ENCODE measurements at regions not wholly inside any gene's neighbourhood (a gene's known extent, or its start where the extent isn't known, plus 50 kb on each side); places are given as distances from the start of the nearest gene placed in this dataset.
"Not testable (repeated sequence)": the region's sequence is repeated elsewhere in the genome, so short reads cannot be mapped to it uniquely, and the experiment has no call there.

DNA sequence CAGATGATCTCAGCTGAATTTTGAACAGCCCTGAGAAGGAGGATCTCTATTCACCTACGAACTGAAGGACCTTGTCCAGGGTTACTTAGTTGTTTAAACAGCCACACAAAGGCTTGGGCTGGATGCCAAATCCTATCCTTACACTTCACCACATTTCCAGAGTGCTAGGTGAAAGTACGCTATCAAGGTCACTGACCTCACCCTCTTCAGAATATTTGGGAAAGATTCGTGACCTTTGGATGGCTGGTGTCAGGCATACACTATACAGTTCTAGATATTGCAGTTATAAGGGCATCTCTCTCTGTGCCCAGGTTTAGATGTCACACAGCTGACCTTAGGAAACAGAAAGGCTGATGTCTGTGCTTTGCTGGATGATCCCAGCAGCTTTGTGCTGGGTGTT lies 61.2 kb upstream of the ABLIM1 start:
- TF ChIP-seq, protein P1, sequence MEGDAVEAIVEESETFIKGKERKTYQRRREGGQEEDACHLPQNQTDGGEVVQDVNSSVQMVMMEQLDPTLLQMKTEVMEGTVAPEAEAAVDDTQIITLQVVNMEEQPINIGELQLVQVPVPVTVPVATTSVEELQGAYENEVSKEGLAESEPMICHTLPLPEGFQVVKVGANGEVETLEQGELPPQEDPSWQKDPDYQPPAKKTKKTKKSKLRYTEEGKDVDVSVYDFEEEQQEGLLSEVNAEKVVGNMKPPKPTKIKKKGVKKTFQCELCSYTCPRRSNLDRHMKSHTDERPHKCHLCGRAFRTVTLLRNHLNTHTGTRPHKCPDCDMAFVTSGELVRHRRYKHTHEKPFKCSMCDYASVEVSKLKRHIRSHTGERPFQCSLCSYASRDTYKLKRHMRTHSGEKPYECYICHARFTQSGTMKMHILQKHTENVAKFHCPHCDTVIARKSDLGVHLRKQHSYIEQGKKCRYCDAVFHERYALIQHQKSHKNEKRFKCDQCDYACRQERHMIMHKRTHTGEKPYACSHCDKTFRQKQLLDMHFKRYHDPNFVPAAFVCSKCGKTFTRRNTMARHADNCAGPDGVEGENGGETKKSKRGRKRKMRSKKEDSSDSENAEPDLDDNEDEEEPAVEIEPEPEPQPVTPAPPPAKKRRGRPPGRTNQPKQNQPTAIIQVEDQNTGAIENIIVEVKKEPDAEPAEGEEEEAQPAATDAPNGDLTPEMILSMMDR (IDR thresholded peaks at IDR 0.05), result no peak
- H3K27ac ChIP-seq, result no peak overlapping the region
- peaks cover 5 to 20% of the 10 kb centered on the region in 2 donors for H3K4me1 ChIP-seq
- no peaks in the 10 kb centered on the region for H3K36me3 ChIP-seq
- H3K27me3 ChIP-seq, result no peaks in the 10 kb centered on the region
- H3K4me3 ChIP-seq, result no peak overlapping the region
- H3K9me3 ChIP-seq, result no peaks in the 10 kb centered on the region
- no peak for DNase-seq (ENCODE audit: low spot score in 2 of 2)
- intact Hi-C loops (cut with DNase I), result no loop called here

DNA sequence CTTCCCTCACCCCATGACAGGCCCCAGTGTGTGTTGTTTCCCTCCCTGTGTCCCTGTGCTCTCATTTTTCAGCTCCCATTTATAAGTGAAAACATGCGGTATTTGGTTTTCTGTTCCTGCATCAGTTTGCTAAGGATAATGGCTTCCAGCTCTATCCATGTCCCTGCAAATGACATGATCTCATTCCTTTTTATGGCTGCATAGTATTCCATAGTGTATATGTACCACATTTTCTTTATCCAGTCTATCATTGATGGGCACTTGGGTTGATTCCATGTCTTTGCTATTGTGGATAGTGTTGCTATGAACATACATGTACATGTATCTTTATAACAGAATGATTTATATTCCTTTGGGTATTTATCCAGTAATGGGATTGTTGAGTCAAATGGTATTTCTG lies 61.9 kb upstream of the ABLIM1 start:
- not testable (repeated sequence) for DNase-seq (ENCODE audit: low spot score in 2 of 2)

GRCh38 chr10:114720685-114721278 lies 62.7 kb upstream of the ABLIM1 start:
- Histone ChIP-seq H3K4me3 (no peak overlapping the region), H3K36me3 (no peaks in the 10 kb centered on the region), H3K9me3 (no peaks in the 10 kb centered on the region), H3K27ac (no peak overlapping the region), H3K4me1 (peaks cover 0 to 11% of the 10 kb centered on the region in 2 donors), H3K27me3 (no peaks in the 10 kb centered on the region)
- intact Hi-C loops (cut with DNase I), result loop anchor here (5.0 kb wide), 1 partner anchor 37 kb away; no protein-coding TSS in a partner anchor
- TF ChIP-seq, protein P1 (IDR thresholded peaks at IDR 0.05), result no peak
- DNase-seq (ENCODE audit: low spot score in 2 of 2), result no peak

More for the DNA sequence above, 61.9 kb upstream of the ABLIM1 start:
- not testable (repeated sequence) for H3K27ac ChIP-seq, H3K4me3 ChIP-seq, H3K9me3 ChIP-seq, H3K27me3 ChIP-seq, H3K36me3 ChIP-seq
- peaks cover 0 to 13% of the 10 kb centered on the region in 2 donors for H3K4me1 ChIP-seq
- intact Hi-C loops (cut with DNase I), result loop anchor here (5.0 kb wide), 1 partner anchor 37 kb away; no protein-coding TSS in a partner anchor

DNA sequence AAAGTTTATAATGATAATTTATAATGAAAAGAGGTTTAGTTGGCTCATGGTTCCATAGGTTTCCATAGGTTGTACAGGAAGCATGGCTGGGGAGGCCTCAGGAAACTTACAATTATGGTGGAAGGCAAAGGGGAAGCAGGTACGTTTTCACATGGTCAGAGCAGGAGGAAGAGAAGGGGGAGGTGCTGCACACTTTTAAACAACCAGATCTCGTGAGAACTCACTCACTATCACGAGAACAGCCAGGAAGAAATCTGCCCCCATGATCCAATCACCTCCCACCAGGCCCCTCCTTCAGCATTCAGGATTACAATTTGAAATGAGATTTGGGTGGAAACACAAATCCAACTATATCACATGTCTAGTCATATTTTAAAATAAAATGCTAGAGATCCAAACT lies 64.1 kb upstream of the ABLIM1 start:
- not testable (repeated sequence) for H3K9me3 ChIP-seq; H3K4me1 ChIP-seq; H3K36me3 ChIP-seq; H3K27me3 ChIP-seq; DNase-seq (ENCODE audit: low spot score in 2 of 2); H3K4me3 ChIP-seq; H3K27ac ChIP-seq
- intact Hi-C loops (cut with DNase I), result loop anchor here (5.0 kb wide), 1 partner anchor 35 kb away; no protein-coding TSS in a partner anchor

DNA sequence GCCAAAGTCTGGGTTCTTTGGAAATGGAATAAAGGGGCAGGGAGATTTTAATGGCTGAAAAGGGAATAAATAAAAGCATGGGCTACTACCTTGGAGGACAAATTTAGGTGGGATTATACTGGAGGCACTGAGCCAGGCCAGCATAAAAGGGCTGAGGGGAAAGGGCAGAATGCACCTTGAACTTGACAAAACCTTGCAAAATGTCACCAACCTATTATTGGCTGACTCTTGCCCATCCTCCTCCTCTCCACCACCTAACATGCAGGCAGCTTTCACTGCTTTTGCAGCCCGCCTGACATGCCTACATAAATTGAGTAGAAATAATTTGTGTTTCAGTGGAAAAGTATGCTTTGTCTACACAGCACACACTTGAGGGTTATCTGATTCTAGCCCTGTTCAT lies 65.3 kb upstream of the ABLIM1 start:
- Histone ChIP-seq H3K9me3 (no peaks in the 10 kb centered on the region), H3K27me3 (no peaks in the 10 kb centered on the region), H3K27ac (no peak overlapping the region), H3K4me1 (peaks cover 0 to 8% of the 10 kb centered on the region in 2 donors), H3K4me3 (no peak overlapping the region), H3K36me3 (no peaks in the 10 kb centered on the region)
- TF ChIP-seq, protein P1 (IDR thresholded peaks at IDR 0.05), result no peak
- intact Hi-C loops (cut with DNase I), result loop anchor here (5.0 kb wide), 1 partner anchor 34 kb away; no protein-coding TSS in a partner anchor
- DNase-seq (ENCODE audit: low spot score in 2 of 2), result no peak

DNA sequence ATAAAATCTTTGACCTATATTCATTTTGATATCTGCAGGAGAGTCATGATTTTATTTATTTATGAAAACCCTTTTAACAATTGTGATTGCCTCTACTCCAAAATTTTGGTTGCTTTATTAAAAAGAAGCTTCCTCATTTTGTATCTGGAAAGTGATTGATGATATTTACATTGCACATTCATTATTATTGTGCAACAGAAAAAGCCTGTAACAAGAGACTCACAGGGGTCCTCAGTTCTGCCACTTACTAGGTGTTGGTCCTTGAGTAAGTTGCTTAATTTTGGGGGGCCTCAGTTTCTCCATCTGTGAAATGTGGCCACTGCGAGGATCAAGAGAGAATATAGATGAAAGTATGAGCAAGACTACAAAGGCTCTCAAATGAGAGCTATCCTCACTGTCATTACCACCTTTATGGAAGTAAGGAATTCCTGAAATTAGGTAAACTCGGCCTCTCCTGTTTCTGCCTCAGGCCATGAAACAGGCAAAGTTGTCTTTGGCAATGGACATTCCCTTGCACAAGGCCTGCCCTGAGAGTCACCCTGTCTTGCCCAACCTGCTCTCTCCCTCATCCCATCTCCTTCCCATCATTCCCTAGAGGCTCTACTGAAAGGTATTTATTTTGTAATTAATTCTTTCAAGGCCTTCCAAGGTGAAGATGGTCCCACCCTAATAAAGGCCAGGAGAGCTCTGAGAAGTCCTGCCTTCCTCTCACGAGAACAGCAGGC lies 66.1 kb upstream of the ABLIM1 start:
- Histone ChIP-seq H3K4me3 (no peak overlapping the region), H3K9me3 (no peaks in the 10 kb centered on the region), H3K36me3 (no peaks in the 10 kb centered on the region), H3K27ac (no peak overlapping the region), H3K27me3 (no peaks in the 10 kb centered on the region), H3K4me1 (peaks cover 0 to 8% of the 10 kb centered on the region in 2 donors)
- DNase-seq (ENCODE audit: low spot score in 2 of 2), result no peak
- TF ChIP-seq, protein P1 (IDR thresholded peaks at IDR 0.05), result no peak
- intact Hi-C loops (cut with DNase I), result loop anchor here (5.0 kb wide), 1 partner anchor 33 kb away; no protein-coding TSS in a partner anchor
